ENCODE measurements at regions not wholly inside any gene's neighbourhood (a gene's known extent, or its start where the extent isn't known, plus 50 kb on each side); places are given as distances from the start of the nearest gene placed in this dataset.

- no peak for TF ChIP-seq CTCF (conservative IDR thresholded peaks at IDR 0.05)
- no peak for TF ChIP-seq EZH2 (IDR thresholded peaks at IDR 0.05; ENCODE audit: low read depth)
Observed at GRCh38 chr5:116757326-116757725, 182.7 kb upstream of the SEMA6A start.
